ENCODE measurements at regions not wholly inside any gene's neighbourhood (a gene's known extent, or its start where the extent isn't known, plus 50 kb on each side); places are given as distances from the start of the nearest gene placed in this dataset.
"Not testable (repeated sequence)": the region's sequence is repeated elsewhere in the genome, so short reads cannot be mapped to it uniquely, and the experiment has no call there.

- Mint-ChIP-seq H3K4me1 (no peaks in the 10 kb centered on the region), H3K27ac (no peak overlapping the region), H3K27me3 (ENCODE audit: insufficient read depth, low read depth, poor library complexity) (no peaks in the 10 kb centered on the region), H3K9me3 (peaks cover 50% of the 10 kb centered on the region), H3K36me3 (ENCODE audit: low read depth) (peaks cover 24% of the 10 kb centered on the region), H3K4me3 (no peak overlapping the region)
- no peaks in the 10 kb centered on the region for H3K27me3 ChIP-seq (ENCODE audit: insufficient read depth)
- no peaks in the 10 kb centered on the region for H3K4me1 ChIP-seq (ENCODE audit: insufficient read depth)
- no peaks in the 10 kb centered on the region for H3F3A ChIP-seq (replicated peaks; ENCODE audit: low read depth)
- ATAC-seq, result no peak
- H3K27ac ChIP-seq (ENCODE audit: low read depth), result no peak overlapping the region
- H3K36me3 ChIP-seq (ENCODE audit: insufficient read depth), result peaks cover 4% of the 10 kb centered on the region; the same call in 1 of the 2 replicates
- DNase-seq (ENCODE audit: low spot score), result no peak
- H3K4me3 ChIP-seq, result no peak overlapping the region
- no peaks in the 10 kb centered on the region for H3K9me2 ChIP-seq (ENCODE audit: insufficient read depth)
- H4K20me1 ChIP-seq (replicated peaks; ENCODE audit: insufficient read depth), result no peaks in the 10 kb centered on the region
- H3K4me2 ChIP-seq, result no peak overlapping the region
- no peaks in the 10 kb centered on the region for H3K79me2 ChIP-seq (replicated peaks; ENCODE audit: insufficient read depth)
- TF ChIP-seq POLR2AphosphoS5 (IDR thresholded peaks at IDR 0.05; ENCODE audit: low read depth), result no peak
- no peak for TF ChIP-seq EZH2 (IDR thresholded peaks at IDR 0.05; ENCODE audit: low read depth, unreplicated experiment)
- H2AFZ ChIP-seq, result no peak overlapping the region
These were observed 340.1 kb downstream of the ABCC12 start for GRCh38 chr16:47815655-47816054.

GRCh38 chr16:47811758-47812157 is 344.0 kb downstream of the ABCC12 start:
- not testable (repeated sequence) for H3K4me1 ChIP-seq (ENCODE audit: insufficient read depth); H3K27me3 Mint-ChIP-seq (ENCODE audit: insufficient read depth, low read depth, poor library complexity); H3K4me2 ChIP-seq; DNase-seq (ENCODE audit: low spot score); H3K9me2 ChIP-seq (ENCODE audit: insufficient read depth); ATAC-seq; H3K27ac ChIP-seq (ENCODE audit: low read depth); H3K4me3 ChIP-seq; H3K4me1 Mint-ChIP-seq; H3K27ac Mint-ChIP-seq; H4K20me1 ChIP-seq (replicated peaks; ENCODE audit: insufficient read depth); H3K27me3 ChIP-seq (ENCODE audit: insufficient read depth); H3K4me3 Mint-ChIP-seq; H3K79me2 ChIP-seq (replicated peaks; ENCODE audit: insufficient read depth); H3F3A ChIP-seq (replicated peaks; ENCODE audit: low read depth); H3K36me3 ChIP-seq (ENCODE audit: insufficient read depth); H2AFZ ChIP-seq
- Mint-ChIP-seq H3K36me3 (ENCODE audit: low read depth) (peaks cover 24% of the 10 kb centered on the region), H3K9me3 (peaks cover 68% of the 10 kb centered on the region)

- TF ChIP-seq ZNF331 (CRISPR knock-in tag; IDR thresholded peaks at IDR 0.05; ENCODE audit: low read depth) (no peak), ZNF114 (CRISPR knock-in tag; IDR thresholded peaks at IDR 0.05) (no peak), EZH2phosphoT487 (IDR thresholded peaks at IDR 0.05; ENCODE audit: unreplicated experiment) (no peak), CREB1 (CRISPR knock-in tag; IDR thresholded peaks at IDR 0.05; ENCODE audit: low read depth) (no peak), STAT1 (IDR thresholded peaks at IDR 0.05; ENCODE audit: unreplicated experiment) (no peak), POLR2AphosphoS5 (IDR thresholded peaks at IDR 0.05; ENCODE audit: low read depth) (no peak), CTCF (conservative IDR thresholded peaks at IDR 0.05; ENCODE audit: low read depth in 2 of 2) (no peak), EZH2 (IDR thresholded peaks at IDR 0.05; ENCODE audit: low read depth, unreplicated experiment) (no peak), ETS1 (IDR thresholded peaks at IDR 0.05) (no peak), NANOG (IDR thresholded peaks at IDR 0.05; ENCODE audit: borderline replicate concordance) (no peak)
- no peak overlapping the region for H3K4me3 ChIP-seq
- H3K27ac ChIP-seq (ENCODE audit: low read depth), result no peak overlapping the region
- Mint-ChIP-seq H3K9me3 (peaks cover 24% of the 10 kb centered on the region), H3K27me3 (ENCODE audit: insufficient read depth, low read depth, poor library complexity) (no peaks in the 10 kb centered on the region), H3K36me3 (ENCODE audit: low read depth) (no peaks in the 10 kb centered on the region), H3K27ac (no peak overlapping the region), H3K4me3 (no peak overlapping the region), H3K4me1 (peaks cover 11% of the 10 kb centered on the region)
- H3K9me2 ChIP-seq (ENCODE audit: insufficient read depth), result peaks cover 3% of the 10 kb centered on the region
- no peaks in the 10 kb centered on the region for H4K20me1 ChIP-seq (replicated peaks; ENCODE audit: insufficient read depth)
- no peaks in the 10 kb centered on the region for H3K79me2 ChIP-seq (replicated peaks; ENCODE audit: insufficient read depth)
- H3K4me2 ChIP-seq, result no peak overlapping the region
- H3K4me1 ChIP-seq (ENCODE audit: insufficient read depth), result peaks cover 12% of the 10 kb centered on the region; the same call in 1 of the 2 replicates
- DNase-seq (ENCODE audit: low spot score) (no peak), ATAC-seq (no peak)
- no peaks in the 10 kb centered on the region for H3F3A ChIP-seq (replicated peaks; ENCODE audit: low read depth)
- no peaks in the 10 kb centered on the region for H3K36me3 ChIP-seq (ENCODE audit: insufficient read depth)
- peak overlapping the region; percentile 52; the same call in 1 of the 2 replicates for H2AFZ ChIP-seq
- no peaks in the 10 kb centered on the region for H3K27me3 ChIP-seq (ENCODE audit: insufficient read depth)
These were observed 345.2 kb downstream of the PHKB start for GRCh38 chr16:47806309-47806847.
